RWPE1 (cell line): ENCODE measurements at regions not wholly inside any gene's neighbourhood (a gene's known extent, or its start where the extent isn't known, plus 50 kb on each side); places are given as distances from the start of the nearest gene placed in this dataset.

Experiments used
- CTCF ChIA-PET: fragments of 350-600 bp; sonication (Branson Sonifier 250); formaldehyde crosslinking; extraction: SDS; loops from one replicate; lab custom pipeline; 2021; lab: Yijun Ruan, JAX
- POLR2A ChIA-PET: fragments of 400-600 bp; formaldehyde crosslinking; extraction: SDS; loops from one replicate; lab custom pipeline; 2020; ENCODE audit warnings: antibody characterized with exemption; ENCODE audit not compliant: low non-redundant PET; lab: Yijun Ruan, JAX
- DNase-seq: peaks from one replicate; pipeline ENCODE4 v3.0.0; 2012; ENCODE audit warnings: low spot score
- H3K27ac ChIP-seq: fragments of 450-650 bp; 2 replicates; pipeline ENCODE4 v1.5.1; 2017
- CTCF ChIP-seq: fragments of 450-650 bp; conservative IDR thresholded peaks from 2 replicates; pipeline ENCODE4 v1.5.1; 2017; ENCODE audit warnings: low read depth, mild to moderate bottlenecking

GRCh38 chr4:137451172-137451825, 81.0 kb downstream of the PCDH18 start:
- no peak for DNase-seq
- no peak for TF ChIP-seq CTCF
- no peak overlapping the region for H3K27ac ChIP-seq
- POLR2A ChIA-PET, result no interaction called here
- CTCF ChIA-PET, result no interaction called here

GRCh38 chr4:137448402-137448801, 83.9 kb downstream of the PCDH18 start:
- no peak overlapping the region for H3K27ac ChIP-seq
- CTCF ChIA-PET, result interaction anchor here (0.8 kb wide), 1 partner anchor 555 kb away, joined by 5 read pairs; no protein-coding TSS in a partner anchor
- TF ChIP-seq CTCF, result no peak
- POLR2A ChIA-PET, result no interaction called here
- DNase-seq, result no peak

GRCh38 chr4:137446071-137446470, 86.2 kb downstream of the PCDH18 start:
- no peak for TF ChIP-seq CTCF
- CTCF ChIA-PET, result interaction anchor here (0.6 kb wide), 2 partner anchors 73 to 241 kb away, joined by 3 to 6 read pairs; no protein-coding TSS in a partner anchor
- POLR2A ChIA-PET, result no interaction called here
- no peak overlapping the region for H3K27ac ChIP-seq
- no peak for DNase-seq

GRCh38 chr4:137443031-137443800, 89.1 kb downstream of the PCDH18 start:
- ChIA-PET CTCF (interaction anchor here (0.6 kb wide), 1 partner anchor 88 kb away, joined by 3 read pairs; no protein-coding TSS in a partner anchor), POLR2A (no interaction called here)
- TF ChIP-seq CTCF, result no peak
- H3K27ac ChIP-seq, result no peak overlapping the region
- no peak for DNase-seq

GRCh38 chr4:137432446-137433311, 99.6 kb downstream of the PCDH18 start:
- POLR2A ChIA-PET, result no interaction called here
- CTCF ChIA-PET, result no interaction called here
- H3K27ac ChIP-seq, result no peak overlapping the region
- DNase-seq, result no peak
- TF ChIP-seq CTCF, result no peak

- ChIA-PET CTCF (no interaction called here), POLR2A (no interaction called here)
- DNase-seq, result no peak
- no peak overlapping the region for H3K27ac ChIP-seq
- TF ChIP-seq CTCF, result no peak
Observed at GRCh38 chr4:137430171-137430570, 102.1 kb downstream of the PCDH18 start.
